HG02798 (cell line): ENCODE measurements at regions not wholly inside any gene's neighbourhood (a gene's known extent, or its start where the extent isn't known, plus 50 kb on each side); places are given as distances from the start of the nearest gene placed in this dataset.

Source experiments
- ATAC-seq: cut with Tn5 transposase; IDR thresholded peaks from one replicate; pipeline ENCODE4 v1.9.1; 2021; ENCODE audit warnings: mild to moderate bottlenecking; ENCODE audit not compliant: unreplicated experiment, poor library complexity

DNA sequence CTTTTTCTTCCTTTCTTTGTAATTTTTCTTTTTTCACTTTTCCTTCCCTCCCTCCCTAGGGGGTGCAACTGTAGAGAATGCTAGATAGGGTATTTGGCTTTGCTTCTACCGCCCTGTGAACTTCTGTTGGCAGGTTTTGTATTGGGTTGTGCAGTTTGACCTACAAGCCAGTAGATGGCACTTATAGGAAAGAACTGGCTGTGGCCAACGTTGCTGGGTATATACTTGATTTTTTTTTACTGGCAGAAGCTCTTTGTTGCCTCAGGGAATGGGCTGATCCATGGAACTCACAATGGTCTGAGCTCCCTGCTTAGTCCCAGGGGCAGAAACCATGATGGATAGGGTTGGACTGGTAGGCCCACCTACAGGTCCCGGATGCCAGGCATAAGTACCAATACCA is 1019.5 kb upstream of the LRRTM1 start:
- ATAC-seq, result no peak

DNA sequence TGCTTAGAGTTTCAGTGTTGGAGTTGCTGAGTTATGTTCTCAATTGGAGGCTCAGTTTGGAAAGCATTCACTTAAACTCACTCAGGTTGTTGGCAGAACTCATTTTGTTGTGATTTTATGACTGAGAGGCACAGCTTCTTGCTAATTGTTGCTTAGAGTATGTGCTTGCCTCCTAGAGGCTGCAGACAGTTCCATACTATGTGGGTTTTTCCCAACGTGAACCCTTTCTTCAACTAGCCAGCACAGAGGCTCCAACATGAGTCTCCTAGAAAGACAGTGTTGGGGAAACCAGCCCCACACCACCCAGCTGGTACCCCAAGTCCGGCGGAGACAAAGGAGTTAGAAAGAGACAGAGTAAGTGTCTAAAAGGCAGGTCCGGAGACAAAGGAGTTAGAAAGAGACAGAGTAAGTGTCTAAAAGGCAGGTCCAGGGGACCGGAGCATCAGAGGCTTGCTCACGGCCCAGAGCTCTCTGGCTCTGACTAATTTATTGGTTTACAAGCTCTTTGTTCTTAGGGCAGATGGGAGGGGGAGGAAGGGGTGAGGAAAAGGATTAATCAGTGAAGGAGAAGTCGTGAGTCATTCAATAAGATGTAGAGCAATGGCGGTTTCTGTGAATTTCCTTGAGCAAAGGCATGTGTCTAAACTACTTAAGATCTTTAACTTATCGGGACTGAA is 999.7 kb upstream of the LRRTM1 start:
- ATAC-seq, result no peak

- no peak for ATAC-seq
Measured at GRCh38 chr2:81303321-81303720, 998.8 kb upstream of the LRRTM1 start.

- no peak for ATAC-seq
Measured at GRCh38 chr2:81299841-81300240, 995.3 kb upstream of the LRRTM1 start.

DNA sequence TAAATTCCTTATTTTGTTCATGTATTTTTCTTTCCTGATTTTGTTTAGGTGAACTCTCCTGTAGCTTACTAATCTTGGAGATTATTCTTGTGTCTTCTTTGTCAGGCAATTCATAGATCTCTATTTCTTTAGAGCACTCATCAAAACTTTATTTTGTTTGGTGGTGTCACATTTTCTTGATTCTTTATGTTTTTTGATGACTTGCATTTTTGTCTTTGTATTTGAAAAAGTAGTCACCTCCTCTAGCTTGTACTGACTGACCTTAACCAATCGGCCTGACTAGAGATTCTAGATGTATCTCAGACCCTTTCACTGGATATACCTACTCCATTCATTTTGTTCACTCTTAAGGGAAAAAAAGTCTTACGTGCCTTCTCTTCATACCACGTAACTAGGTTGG is 986.3 kb upstream of the LRRTM1 start:
- no peak for ATAC-seq

DNA sequence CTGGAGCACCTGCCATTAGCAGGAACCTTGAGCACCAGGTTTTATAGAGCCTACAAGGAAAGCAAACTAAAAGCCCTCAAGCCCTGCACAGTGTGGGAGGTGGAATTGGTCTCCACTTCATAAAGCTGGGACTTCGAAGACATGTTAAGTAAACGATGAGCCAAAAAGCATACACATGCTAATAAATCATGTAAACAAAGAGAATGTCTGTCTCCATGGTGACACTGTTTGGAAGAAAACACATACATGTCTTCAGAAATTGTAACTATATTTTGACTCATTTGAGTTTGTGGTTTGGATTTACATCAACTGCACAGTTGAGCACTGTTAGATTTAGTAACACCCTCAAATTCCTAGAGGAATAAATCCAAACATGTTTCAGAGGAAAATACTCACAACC is 978.5 kb upstream of the LRRTM1 start:
- ATAC-seq, result no peak

- ATAC-seq, result no peak
Measured at GRCh38 chr2:81282151-81282769, 977.7 kb upstream of the LRRTM1 start.

DNA sequence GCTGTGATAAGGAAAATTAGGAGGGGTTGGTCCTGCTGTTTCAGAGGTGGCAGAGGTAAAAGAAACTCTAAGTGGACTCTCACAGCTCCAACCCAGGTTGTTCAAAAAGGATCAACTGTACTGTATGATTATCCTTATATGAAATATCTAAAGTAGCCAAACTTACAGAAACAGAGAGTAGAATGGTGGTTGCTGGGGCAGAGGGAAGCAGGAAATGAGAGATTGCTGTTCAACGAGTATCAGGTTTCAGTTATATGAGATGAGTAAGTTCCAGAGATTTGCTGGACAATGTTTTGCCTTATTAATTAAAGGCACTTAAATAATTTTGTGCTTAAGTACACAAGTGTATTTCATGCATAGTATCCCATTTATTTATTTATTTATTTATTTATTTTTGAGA is 972.0 kb upstream of the LRRTM1 start:
- ATAC-seq, result no peak

DNA sequence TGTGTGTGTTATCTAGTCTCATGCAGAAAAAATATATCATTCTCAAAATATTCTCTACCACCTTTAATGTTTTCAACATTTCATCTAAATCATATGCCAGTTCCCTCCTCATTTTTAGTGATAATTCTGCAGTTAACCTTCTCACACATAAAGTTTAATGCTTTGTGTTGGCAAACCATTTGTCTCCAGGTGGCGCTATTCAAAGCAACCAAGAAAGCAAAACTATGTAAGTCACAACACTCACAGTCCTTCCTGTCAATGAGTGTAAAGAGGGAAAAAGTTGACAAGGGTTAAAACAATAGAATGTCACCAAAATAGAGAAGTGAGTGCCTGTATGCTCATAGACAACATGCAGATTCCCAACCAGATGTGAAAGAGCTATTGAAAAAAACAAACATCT is 961.6 kb upstream of the LRRTM1 start:
- ATAC-seq, result no peak

DNA sequence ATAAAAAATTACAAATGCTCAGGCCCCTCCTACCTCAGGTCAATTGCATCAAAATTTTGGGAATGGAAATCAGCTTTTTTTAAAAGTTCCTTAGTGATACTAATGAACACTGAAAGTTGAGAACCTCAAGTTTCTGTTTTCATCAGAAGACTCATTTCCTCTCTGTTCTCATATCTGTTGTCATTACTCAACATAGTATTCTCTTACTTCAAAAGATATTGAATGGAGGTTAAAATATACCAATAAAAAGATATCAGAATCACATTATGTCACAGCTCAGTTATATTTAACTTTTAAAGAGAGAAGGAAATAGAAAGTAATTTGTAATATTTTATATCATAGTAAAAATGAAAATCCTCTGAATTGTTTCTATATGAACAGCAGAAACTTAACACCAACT is 959.4 kb upstream of the LRRTM1 start:
- no peak for ATAC-seq

DNA sequence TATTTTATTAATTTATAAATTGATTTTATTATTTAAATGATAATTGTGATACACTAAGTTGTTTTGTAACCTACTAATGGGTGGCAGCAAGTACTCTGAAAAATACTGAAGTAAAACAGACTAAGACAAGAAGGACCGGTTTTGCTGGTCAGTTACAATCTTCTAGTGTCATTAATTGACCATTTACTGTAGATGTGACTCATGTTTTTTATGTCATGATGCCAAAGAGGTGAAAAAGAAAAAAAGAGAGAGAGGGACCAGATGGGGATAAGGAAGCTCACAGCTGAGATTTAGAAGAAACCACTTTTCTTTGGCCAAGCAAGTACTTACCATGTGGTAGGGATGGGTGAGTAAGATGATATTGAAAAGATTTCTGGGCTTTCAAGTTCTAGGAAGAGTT is 955.8 kb upstream of the LRRTM1 start:
- ATAC-seq, result no peak

DNA sequence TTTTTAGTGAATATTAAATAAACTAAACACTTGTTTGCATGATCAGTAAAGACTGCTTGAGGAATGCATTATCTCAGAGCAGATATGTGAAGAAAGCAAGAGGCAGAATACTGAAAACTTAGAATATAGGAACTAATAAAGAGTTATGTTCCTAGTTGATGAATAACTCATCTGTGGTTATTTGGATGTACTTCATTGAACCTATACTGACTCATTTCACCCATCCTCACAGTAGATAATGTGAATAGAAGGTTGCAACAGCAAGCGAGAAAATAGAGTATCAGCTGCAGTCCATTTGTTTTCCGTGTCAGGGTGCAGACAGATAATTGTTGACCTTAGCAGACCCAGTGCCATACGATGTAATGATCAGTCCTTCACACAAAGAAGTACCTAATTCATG is 945.7 kb upstream of the LRRTM1 start:
- peak; percentile 54 for ATAC-seq

DNA sequence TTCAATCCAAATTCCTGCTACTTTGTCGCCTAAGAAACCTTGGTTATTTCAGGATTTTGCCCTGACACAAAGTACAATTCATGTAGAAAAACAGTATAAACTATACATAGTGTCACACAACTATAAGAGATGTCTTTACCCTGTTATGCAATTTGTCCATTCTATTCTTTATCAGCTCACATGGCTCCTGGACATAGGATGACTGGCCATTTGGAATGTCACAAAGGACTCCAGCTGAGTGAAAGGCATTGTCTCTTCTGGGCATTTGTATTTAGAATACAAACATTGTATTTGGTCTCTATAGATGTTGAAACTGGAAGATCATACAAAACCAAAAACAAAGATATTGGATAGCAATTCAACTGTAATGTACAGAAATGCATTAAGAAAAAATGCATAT is 944.6 kb upstream of the LRRTM1 start:
- ATAC-seq, result no peak

GRCh38 chr2:81247648-81248047 is 943.1 kb upstream of the LRRTM1 start:
- peak; percentile 62 for ATAC-seq

GRCh38 chr2:81242501-81242900 is 937.9 kb upstream of the LRRTM1 start:
- no peak for ATAC-seq

DNA sequence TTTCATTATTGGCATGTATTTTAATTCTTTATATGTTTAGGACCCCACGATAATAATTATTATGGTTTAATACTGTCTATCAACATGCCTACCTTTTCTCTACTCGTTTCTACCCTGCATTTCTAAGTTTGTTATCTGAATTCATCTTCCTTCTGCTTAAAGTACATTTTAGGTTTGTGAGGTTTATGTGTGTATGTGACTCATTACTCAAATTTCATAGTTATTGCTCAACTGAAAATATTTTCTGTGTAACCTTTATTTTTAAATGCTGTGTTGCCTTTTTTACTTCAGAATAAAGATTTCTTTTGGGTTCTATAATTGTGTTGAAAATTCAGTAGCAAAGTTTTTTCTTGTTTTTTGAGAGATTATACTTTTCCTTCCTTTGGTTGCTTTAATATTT is 933.9 kb upstream of the LRRTM1 start:
- no peak for ATAC-seq

GRCh38 chr2:81235601-81236000 is 931.0 kb upstream of the LRRTM1 start:
- no peak for ATAC-seq

DNA sequence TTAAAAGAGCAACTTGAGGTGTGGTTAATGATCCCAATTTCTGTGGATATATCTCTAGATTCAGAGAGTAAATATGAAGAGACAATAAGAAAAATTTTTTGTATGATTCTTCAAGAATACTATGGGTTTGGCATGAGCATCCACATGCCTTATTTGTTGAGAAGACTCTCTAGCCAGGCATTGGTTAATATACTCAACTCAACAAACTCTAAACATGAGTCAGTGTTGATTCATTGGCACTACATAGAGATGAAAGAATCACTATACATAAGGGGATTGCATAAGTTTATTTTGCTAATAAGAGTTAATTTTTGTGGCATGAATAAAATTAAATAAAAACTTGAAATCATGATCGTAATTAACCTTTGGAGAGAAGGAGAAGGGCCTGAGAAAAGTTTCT is 930.2 kb upstream of the LRRTM1 start:
- no peak for ATAC-seq

DNA sequence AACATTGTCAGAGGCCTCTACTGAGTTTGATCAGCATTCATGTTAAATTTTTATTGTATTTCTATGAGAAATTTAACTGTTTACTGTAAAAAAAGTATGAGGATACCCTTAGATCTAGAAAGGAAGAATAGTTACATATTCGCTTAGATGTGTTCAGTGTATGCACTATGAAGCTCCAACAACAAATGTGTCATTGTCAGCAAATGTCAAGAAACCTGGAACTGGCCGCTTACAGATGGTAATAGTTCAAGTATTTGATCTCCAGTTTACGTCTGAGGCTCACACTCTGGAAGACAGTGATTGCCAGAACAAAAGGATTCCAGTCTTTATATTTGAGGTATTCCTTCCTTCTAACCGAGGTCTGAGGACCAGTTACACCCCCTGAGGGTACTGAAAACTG is 921.2 kb upstream of the LRRTM1 start:
- no peak for ATAC-seq

DNA sequence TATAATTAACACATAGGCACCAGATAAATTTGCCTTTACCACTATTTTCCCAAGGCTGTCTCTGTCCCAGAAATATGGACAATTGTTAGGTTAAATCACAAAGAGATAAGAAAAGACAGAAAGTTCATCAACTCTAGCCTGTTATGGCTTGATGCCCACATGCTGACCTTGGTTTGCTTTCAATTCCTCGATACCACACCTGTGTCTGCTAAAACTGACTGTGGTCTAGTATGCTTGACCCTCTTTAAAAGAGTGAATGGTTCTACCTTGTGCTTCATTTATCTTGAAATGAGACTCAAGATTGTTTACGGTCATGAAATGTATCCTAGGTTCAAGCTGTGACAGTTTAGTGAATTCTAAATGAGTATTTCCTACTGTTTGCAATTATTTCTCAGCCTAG is 909.0 kb upstream of the LRRTM1 start:
- ATAC-seq, result no peak

GRCh38 chr2:81206216-81206615 is 901.7 kb upstream of the LRRTM1 start:
- ATAC-seq, result no peak

DNA sequence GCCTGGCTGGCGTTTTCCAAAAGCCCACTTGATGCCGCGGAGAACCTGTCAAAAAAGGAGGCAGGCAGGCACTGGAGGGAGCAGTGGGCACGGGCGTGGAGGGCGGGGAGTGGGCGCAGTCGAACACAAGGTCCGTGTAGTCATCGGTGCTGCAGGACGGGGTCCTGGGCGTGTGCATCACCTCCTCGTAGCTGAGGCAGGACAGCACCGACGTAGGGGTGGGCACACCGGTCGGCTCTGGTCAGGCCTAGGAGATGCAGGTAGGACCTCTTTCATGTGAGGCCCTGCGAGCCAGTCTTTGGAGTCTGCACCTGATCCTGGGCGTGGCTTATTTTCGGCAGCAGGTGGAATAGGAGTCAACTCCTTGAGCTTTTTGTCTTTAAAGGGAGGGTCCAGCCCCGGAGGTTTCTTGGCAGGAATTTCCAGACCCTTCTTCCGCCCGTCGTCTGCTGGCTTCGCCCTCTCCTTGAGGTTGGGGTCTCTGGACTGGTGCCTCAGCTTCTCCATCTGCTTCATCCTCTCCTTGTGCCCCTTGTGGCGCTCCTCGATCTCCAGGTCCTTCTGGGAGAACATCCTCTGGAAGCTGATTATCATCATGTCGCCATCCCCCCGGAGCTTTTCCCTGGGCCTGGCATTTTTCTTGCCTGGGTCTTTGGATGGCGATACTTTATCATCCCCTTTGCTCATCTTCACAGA is 892.5 kb upstream of the LRRTM1 start:
- no peak for ATAC-seq
